ENCODE measurements at regions not wholly inside any gene's neighbourhood (a gene's known extent, or its start where the extent isn't known, plus 50 kb on each side); places are given as distances from the start of the nearest gene placed in this dataset.
"Not testable (repeated sequence)": the region's sequence is repeated elsewhere in the genome, so short reads cannot be mapped to it uniquely, and the experiment has no call there.

DNA sequence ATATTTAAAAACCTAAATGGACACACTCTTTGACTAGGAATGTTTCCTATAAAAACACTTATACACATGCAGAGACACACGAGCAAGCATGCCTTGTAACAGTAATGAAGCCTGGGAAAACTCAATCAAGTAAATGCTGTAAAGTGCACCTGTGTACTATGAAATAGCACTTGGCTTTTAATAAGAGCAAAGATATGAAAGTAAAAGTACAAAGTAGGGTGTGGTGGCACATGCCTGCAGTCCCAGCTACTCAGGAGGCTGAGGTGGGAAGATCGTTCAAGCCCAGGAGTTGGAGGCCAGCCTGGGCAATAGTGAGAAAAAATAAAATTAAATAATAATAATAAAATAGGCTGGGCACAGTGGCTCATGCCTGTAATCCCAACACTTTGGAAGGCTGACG lies 166.9 kb upstream of the GRK3 start:
- DNase-seq, result no peak

DNA sequence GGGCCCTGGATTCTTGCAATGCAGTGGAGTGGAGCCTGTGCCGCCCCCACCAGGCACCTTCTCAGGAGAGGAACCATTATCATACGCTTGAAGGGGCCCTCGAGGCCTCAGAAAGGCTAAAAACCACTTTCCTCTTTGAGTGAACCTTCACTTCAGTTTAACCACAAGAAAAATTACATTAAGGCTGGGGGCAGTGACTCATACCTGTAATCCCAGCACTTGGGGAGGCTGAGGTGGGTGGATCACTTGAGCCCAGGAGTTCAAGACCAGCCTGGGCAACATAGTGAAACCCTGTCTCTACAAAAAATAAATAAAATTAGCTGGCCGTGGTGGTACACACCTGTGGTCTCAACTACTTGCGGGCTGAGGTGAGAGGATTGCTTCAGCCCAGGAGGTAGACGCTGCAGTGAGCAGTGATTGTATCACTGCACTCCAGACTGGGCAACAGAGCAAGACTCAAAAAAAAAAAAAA lies 165.8 kb upstream of the GRK3 start:
- DNase-seq, result not testable (repeated sequence)

GRCh38 chr22:25399649-25400151 lies 164.8 kb upstream of the GRK3 start:
- DNase-seq, result no peak

DNA sequence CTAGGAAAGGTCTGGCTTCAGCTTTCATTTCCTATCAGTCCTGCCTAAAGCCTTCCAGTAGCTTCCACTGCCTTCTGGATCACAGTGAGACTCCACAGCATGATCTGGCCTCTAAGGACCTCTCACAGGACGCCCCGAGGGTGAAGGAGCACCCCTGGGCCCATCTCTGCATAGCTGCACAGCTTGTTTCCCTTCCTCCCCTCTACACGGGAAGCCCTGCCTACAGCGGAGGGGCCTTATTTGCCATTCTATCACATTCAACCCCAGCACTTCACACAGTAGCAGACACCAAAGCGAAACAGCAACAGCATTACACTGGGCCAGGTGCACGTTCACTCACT lies 162.3 kb upstream of the GRK3 start:
- DNase-seq, result no peak

DNA sequence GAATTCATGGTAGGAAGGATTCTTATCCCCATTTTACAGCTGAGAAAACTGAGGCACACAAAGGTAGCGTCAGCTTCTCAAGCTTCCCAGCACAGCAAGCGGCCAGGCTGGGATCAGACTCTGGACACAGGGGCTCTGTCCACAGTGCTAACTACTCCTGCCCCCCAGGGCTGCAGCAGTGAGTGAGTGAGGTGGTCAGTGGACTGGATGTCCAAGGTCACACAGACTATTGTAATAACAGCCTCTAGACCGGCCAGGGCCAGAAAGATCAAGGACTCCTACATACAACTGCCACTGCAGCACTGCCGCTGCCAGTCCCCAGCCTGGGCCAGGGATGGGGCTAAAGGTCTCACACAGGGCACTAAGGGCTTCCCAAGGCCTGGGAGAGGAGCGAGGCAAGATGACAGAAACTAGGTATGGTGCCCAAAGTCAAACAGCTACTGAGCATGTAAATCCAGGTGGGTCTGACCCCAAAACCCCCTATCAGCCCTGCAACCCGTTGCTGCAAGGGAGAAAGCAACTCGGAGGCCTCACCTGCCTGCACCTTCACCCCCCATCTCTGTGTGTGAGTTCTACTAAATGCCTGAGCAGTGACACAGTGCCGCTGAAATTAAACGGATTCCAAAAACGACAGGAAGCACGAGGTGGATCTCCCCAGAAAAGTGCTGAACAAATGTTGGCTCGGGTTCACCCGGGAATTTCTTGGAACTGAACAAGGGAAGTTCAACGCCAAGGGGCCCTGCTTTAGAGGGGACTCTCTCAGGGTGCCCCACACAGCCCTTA lies 161.8 kb upstream of the GRK3 start:
- no peak for DNase-seq

- DNase-seq, result no peak
Measured at GRCh38 chr22:25403284-25403810, 161.1 kb upstream of the GRK3 start.

- no peak for DNase-seq
Measured at GRCh38 chr22:25403811-25404471, 160.5 kb upstream of the GRK3 start.

DNA sequence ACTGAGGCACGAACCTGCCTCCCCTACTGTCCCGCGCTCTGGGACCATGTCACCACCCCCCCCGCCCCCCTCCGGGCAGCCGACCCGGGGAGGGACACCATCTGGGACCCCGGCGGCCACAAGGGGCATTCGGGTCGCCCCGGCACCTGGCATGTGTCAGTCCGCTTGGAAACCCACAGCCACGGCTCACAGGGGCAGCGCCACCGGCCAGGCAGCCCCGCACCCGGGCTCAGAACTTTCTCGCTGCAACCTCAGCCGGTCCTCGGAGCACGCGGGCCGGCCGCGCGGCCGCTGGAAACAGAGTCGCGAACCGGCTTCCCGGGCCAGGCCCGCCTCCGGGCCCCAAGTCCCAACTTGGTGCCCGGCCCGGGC lies 159.9 kb upstream of the GRK3 start:
- DNase-seq, result no peak

DNA sequence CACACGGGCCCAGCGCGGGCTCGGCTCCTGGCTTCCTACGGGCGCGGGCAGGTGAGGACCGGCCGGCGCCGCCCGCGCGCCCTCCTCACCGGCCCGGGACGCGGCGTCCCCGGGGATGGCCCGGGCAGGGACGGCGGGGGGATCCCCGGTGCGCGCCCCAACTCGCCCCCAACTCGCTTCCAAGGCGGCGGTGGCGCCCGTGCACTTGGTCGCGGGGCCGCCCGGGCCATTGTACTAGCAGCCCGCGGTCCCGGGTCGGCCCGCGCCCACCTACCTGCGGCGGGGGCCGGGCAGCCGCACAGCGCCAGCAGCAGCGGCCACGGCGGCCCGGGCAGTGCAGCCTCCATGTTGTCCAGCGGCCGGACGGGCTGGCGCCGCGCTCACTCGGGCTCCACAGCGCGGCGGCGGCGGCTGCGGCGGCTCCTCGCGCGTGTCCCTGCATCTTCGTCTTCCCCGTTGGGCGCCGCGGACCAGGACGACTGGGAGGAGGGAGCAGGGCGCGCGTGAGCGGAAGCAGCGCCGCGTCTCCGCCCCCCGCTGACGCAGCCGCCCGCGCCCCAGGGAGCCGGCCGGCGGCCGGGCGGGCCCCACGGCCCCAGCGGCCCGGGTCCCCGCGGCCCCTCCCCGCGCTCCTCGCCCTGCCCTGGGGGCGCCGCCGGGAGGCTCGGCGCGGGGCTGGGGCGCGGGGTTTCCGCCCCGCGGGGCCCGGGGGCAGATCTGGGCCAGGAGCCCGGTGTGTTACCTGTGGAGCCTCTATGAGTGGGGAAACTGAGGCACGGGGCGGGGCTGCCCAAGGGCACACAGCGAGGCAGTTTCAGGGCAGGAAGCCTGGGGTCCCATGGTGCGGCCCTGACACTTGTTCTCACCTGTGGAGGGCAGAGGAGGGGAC lies 159.3 kb upstream of the GRK3 start:
- no peak for DNase-seq

GRCh38 chr22:25405841-25406509 lies 158.5 kb upstream of the GRK3 start:
- no peak for DNase-seq

GRCh38 chr22:25406510-25407210 lies 157.8 kb upstream of the GRK3 start:
- no peak for DNase-seq

DNA sequence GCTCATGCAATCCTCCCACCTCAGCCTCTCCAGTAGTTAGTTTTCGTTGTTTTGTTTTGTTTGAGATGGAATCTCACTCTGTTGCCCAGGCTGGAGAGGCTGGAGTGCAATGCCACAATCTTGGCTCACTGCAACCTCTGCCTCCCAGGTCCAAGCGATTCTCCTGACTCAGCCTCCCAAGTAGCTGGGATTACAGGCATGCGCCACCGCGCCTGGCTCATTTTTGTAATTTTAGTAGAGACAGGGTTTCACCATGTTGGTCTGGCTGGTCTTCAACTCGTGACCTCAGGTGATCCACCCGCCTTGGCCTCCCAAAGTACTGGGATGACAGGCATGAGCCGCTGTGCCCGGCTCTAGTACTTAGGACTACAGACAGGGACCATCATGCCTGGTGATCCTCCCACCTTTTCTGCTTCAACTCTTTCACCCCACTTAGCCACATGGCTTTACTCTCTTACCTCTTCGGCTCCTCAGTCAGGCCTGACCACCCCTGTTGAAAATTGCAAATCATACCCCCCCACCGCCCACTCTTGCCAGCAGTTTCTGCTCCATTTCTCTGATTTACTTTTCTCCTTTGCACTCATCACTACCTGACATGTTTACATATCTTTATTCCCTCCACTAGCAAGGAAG lies 157.1 kb upstream of the GRK3 start:
- DNase-seq, result no peak

DNA sequence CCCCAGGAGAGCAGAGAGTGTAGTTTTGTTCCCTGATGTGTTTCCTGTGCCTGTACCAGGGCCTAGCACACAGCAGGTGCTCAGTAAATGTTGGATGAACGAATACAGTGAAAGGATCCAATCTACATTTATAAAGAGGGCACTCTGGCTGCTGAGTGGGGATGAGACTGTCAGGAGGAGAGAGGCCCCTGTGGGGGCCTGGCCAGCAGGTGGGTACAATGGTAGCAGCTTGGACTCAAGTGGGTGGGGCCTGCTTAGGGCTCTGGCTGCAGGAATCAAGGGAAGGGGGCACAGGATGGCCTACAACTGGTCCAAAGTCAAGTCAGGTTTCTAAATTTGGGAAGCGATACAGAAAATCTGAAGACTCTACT lies 156.6 kb upstream of the GRK3 start:
- DNase-seq, result no peak

- DNase-seq, result no peak
Measured at GRCh38 chr22:25409240-25409639, 155.2 kb upstream of the GRK3 start.

DNA sequence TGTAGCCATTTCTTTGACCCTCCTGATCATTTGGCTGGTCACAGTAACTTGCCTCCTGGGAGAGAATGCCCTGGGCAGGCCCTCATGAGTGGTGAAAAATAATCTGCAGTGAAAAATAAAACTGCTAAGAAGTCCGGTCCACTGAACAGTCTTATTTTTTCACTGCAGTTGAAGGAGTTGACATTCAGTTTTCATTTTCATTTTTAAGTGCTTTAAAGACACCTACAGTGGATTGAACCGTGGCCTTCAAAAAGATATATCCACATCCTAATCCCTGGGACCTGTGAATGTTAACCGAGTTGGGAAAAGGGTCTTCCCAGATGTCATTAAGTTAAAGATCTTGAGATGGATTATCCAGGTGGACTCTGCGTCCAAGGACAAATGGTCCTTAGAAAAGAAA lies 153.6 kb upstream of the GRK3 start:
- DNase-seq, result no peak

GRCh38 chr22:25413620-25414019 lies 150.9 kb upstream of the GRK3 start:
- no peak for DNase-seq

DNA sequence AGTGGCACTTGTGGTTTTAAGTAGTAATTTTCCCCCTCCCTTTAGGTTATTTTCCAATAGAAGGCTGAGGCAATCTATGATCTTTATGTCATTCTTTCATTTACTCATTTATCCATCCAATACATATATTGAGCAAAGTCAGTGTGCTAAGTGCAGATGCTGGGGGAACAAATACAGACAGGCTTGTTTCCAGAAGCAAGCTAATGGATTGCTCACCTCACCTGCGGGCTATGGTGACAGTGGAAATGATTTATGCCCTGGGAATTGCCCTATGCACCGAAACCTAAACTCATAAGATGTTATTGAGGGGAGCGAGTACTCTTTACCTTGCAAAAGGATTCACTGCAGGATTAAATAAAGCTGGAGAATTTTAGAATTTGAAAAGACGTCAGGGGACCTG lies 148.7 kb upstream of the GRK3 start:
- not testable (repeated sequence) for DNase-seq

- not testable (repeated sequence) for DNase-seq
Measured at GRCh38 chr22:25417826-25418225, 146.6 kb upstream of the GRK3 start.

- DNase-seq, result no peak
Measured at GRCh38 chr22:25419247-25420113, 145.0 kb upstream of the GRK3 start.

DNA sequence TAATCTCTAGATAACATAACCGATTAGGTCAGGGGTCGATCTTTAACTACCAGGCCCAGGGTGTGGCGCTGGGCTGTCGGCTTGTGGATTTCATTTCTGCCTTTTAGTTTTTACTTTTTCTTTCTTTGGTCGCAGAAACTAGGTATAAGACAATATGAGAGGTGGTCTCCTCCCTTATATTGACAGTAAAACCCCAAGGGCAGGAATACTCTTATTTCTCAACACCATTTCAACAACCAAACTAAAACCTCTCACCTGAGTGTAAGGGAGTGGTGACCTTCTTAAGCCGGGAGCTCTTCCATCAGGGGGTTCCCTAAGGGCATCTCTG lies 144.4 kb upstream of the GRK3 start:
- not testable (repeated sequence) for DNase-seq

- no peak for DNase-seq
Measured at GRCh38 chr22:25420471-25420924, 144.0 kb upstream of the GRK3 start.
